ENCODE measurements at regions not wholly inside any gene's neighbourhood (a gene's known extent, or its start where the extent isn't known, plus 50 kb on each side); places are given as distances from the start of the nearest gene placed in this dataset.
A peak's percentile ranks its signal among the peaks of the same experiment; 100 is the strongest.
"Not testable (repeated sequence)": the region's sequence is repeated elsewhere in the genome, so short reads cannot be mapped to it uniquely, and the experiment has no call there.

GRCh38 chr18:76307293-76307690, 187.8 kb downstream of the ZNF516 start:
- Mint-ChIP-seq H3K27me3 (peaks cover 3% of the 10 kb centered on the region), H3K4me1 (no peaks in the 10 kb centered on the region)
- intact Hi-C loops (cut with micrococcal nuclease): no loop called here

GRCh38 chr18:76306685-76307292, 188.3 kb downstream of the ZNF516 start:
- Mint-ChIP-seq H3K4me1 (no peaks in the 10 kb centered on the region), H3K4me3 (no peak overlapping the region), H3K27ac (no peak overlapping the region), H3K27me3 (peaks cover 3% of the 10 kb centered on the region), H3K36me3 (ENCODE audit: low read depth) (no peaks in the 10 kb centered on the region), H3K9me3 (no peaks in the 10 kb centered on the region)
- intact Hi-C loops (cut with micrococcal nuclease): no loop called here
- no peak for DNase-seq

More at GRCh38 chr18:76307293-76307690, 187.8 kb downstream of the ZNF516 start:
- Mint-ChIP-seq H3K27ac (no peak overlapping the region), H3K36me3 (ENCODE audit: low read depth) (no peaks in the 10 kb centered on the region), H3K9me3 (no peaks in the 10 kb centered on the region), H3K4me3 (no peak overlapping the region)
- no peak for DNase-seq

GRCh38 chr18:76285866-76286265, 209.2 kb downstream of the ZNF516 start:
- H3K9me3 Mint-ChIP-seq: no peaks in the 10 kb centered on the region
- H3K4me3 Mint-ChIP-seq: no peak overlapping the region
- no peaks in the 10 kb centered on the region for H3K36me3 Mint-ChIP-seq (ENCODE audit: low read depth)
- H3K27ac Mint-ChIP-seq: no peak overlapping the region
- no peak for DNase-seq
- no peaks in the 10 kb centered on the region for H3K4me1 Mint-ChIP-seq
- peaks cover under 1% of the 10 kb centered on the region for H3K27me3 Mint-ChIP-seq
- intact Hi-C loops (cut with micrococcal nuclease): no loop called here

GRCh38 chr18:76281565-76281964, 213.5 kb downstream of the ZNF516 start:
- no peak for DNase-seq
- Mint-ChIP-seq H3K4me3 (no peak overlapping the region), H3K9me3 (no peaks in the 10 kb centered on the region), H3K36me3 (ENCODE audit: low read depth) (no peaks in the 10 kb centered on the region), H3K27ac (no peak overlapping the region), H3K27me3 (peaks cover 2% of the 10 kb centered on the region), H3K4me1 (no peaks in the 10 kb centered on the region)
- intact Hi-C loops (cut with micrococcal nuclease): no loop called here

GRCh38 chr18:76277801-76278200, 217.2 kb downstream of the ZNF516 start:
- peaks cover 2% of the 10 kb centered on the region for H3K27me3 Mint-ChIP-seq
- no peak overlapping the region for H3K4me3 Mint-ChIP-seq
- H3K4me1 Mint-ChIP-seq: no peaks in the 10 kb centered on the region
- H3K36me3 Mint-ChIP-seq (ENCODE audit: low read depth): no peaks in the 10 kb centered on the region
- no peaks in the 10 kb centered on the region for H3K9me3 Mint-ChIP-seq
- intact Hi-C loops (cut with micrococcal nuclease): no loop called here
- H3K27ac Mint-ChIP-seq: no peak overlapping the region
- DNase-seq: no peak

- Mint-ChIP-seq H3K9me3 (no peaks in the 10 kb centered on the region), H3K4me3 (no peak overlapping the region), H3K4me1 (no peaks in the 10 kb centered on the region), H3K36me3 (ENCODE audit: low read depth) (no peaks in the 10 kb centered on the region), H3K27me3 (peaks cover 2% of the 10 kb centered on the region), H3K27ac (no peak overlapping the region)
- DNase-seq: no peak
- intact Hi-C loops (cut with micrococcal nuclease): no loop called here
These were observed 219.2 kb downstream of the ZNF516 start for GRCh38 chr18:76275727-76276313.

GRCh38 chr18:76274468-76275289, 220.4 kb downstream of the ZNF516 start:
- intact Hi-C loops (cut with micrococcal nuclease): no loop called here
- no peaks in the 10 kb centered on the region for H3K36me3 Mint-ChIP-seq (ENCODE audit: low read depth)
- H3K9me3 Mint-ChIP-seq: no peaks in the 10 kb centered on the region
- no peak overlapping the region for H3K27ac Mint-ChIP-seq
- H3K4me3 Mint-ChIP-seq: no peak overlapping the region
- no peak for DNase-seq
- H3K27me3 Mint-ChIP-seq: peaks cover 2% of the 10 kb centered on the region
- H3K4me1 Mint-ChIP-seq: no peaks in the 10 kb centered on the region

GRCh38 chr18:76273956-76274355, 221.1 kb downstream of the ZNF516 start:
- Mint-ChIP-seq H3K9me3 (no peaks in the 10 kb centered on the region), H3K4me1 (no peaks in the 10 kb centered on the region), H3K4me3 (no peak overlapping the region), H3K36me3 (ENCODE audit: low read depth) (no peaks in the 10 kb centered on the region), H3K27me3 (peaks cover 2% of the 10 kb centered on the region), H3K27ac (no peak overlapping the region)
- intact Hi-C loops (cut with micrococcal nuclease): no loop called here
- no peak for DNase-seq

- peaks cover 1% of the 10 kb centered on the region for H3K27me3 Mint-ChIP-seq
- no peaks in the 10 kb centered on the region for H3K36me3 Mint-ChIP-seq (ENCODE audit: low read depth)
- H3K27ac Mint-ChIP-seq: no peak overlapping the region
- no peak overlapping the region for H3K4me3 Mint-ChIP-seq
- DNase-seq: no peak
- intact Hi-C loops (cut with micrococcal nuclease): no loop called here
- no peaks in the 10 kb centered on the region for H3K9me3 Mint-ChIP-seq
- no peaks in the 10 kb centered on the region for H3K4me1 Mint-ChIP-seq
These were observed 222.0 kb downstream of the ZNF516 start for GRCh38 chr18:76273036-76273545.

- intact Hi-C loops (cut with micrococcal nuclease); H3K9me3 Mint-ChIP-seq; H3K27ac Mint-ChIP-seq; H3K27me3 Mint-ChIP-seq; H3K4me3 Mint-ChIP-seq; H3K4me1 Mint-ChIP-seq; H3K36me3 Mint-ChIP-seq (ENCODE audit: low read depth): not testable (repeated sequence)
- DNase-seq: peak; percentile 38
These were observed 227.6 kb downstream of the ZNF516 start for GRCh38 chr18:76267423-76267822.

- Mint-ChIP-seq H3K4me3 (no peak overlapping the region), H3K4me1 (peaks cover 3% of the 10 kb centered on the region), H3K27me3 (peaks cover 3% of the 10 kb centered on the region), H3K36me3 (ENCODE audit: low read depth) (no peaks in the 10 kb centered on the region), H3K9me3 (no peaks in the 10 kb centered on the region), H3K27ac (no peak overlapping the region)
- DNase-seq: peak; percentile 26
- intact Hi-C loops (cut with micrococcal nuclease): no loop called here
These were observed 228.6 kb downstream of the ZNF516 start for GRCh38 chr18:76266236-76266991.

GRCh38 chr18:76265497-76266235, 229.4 kb downstream of the ZNF516 start:
- Mint-ChIP-seq H3K27ac (no peak overlapping the region), H3K27me3 (peaks cover 3% of the 10 kb centered on the region), H3K4me3 (no peak overlapping the region), H3K36me3 (ENCODE audit: low read depth) (no peaks in the 10 kb centered on the region), H3K4me1 (peaks cover 3% of the 10 kb centered on the region), H3K9me3 (no peaks in the 10 kb centered on the region)
- intact Hi-C loops (cut with micrococcal nuclease): no loop called here
- DNase-seq: peak; percentile 34

- peaks cover 3% of the 10 kb centered on the region for H3K27me3 Mint-ChIP-seq
These were observed 230.2 kb downstream of the ZNF516 start for GRCh38 chr18:76264876-76265250.

More at GRCh38 chr18:76264876-76265250, 230.2 kb downstream of the ZNF516 start:
- Mint-ChIP-seq H3K4me3 (no peak overlapping the region), H3K36me3 (ENCODE audit: low read depth) (no peaks in the 10 kb centered on the region), H3K9me3 (no peaks in the 10 kb centered on the region), H3K27ac (no peak overlapping the region), H3K4me1 (peaks cover 3% of the 10 kb centered on the region)
- no peak for DNase-seq
- intact Hi-C loops (cut with micrococcal nuclease): no loop called here
